ENCODE measurements at regions not wholly inside any gene's neighbourhood (a gene's known extent, or its start where the extent isn't known, plus 50 kb on each side); places are given as distances from the start of the nearest gene placed in this dataset.
"Not testable (repeated sequence)": the region's sequence is repeated elsewhere in the genome, so short reads cannot be mapped to it uniquely, and the experiment has no call there.

DNA sequence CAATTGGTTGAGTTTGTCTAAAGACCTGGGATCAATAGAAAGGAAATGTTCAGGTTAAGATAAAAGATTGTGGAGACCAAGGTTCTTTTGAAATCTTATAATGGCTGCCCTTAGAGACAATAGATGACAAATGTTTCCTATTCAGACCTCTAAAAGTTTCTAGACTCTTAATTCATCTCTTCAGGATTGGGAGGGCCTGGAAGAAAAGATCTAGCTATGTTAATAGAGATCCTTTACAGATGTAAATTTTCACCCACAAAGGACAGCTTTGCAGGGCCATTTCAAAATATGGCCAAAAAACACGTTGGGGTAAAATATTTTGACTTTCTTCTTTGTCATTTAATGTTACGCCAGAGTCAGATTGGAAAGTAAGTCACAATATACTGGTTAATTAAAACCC lies 1739.6 kb downstream of the ARAP2 start:
- not testable (repeated sequence) for DNase-seq

DNA sequence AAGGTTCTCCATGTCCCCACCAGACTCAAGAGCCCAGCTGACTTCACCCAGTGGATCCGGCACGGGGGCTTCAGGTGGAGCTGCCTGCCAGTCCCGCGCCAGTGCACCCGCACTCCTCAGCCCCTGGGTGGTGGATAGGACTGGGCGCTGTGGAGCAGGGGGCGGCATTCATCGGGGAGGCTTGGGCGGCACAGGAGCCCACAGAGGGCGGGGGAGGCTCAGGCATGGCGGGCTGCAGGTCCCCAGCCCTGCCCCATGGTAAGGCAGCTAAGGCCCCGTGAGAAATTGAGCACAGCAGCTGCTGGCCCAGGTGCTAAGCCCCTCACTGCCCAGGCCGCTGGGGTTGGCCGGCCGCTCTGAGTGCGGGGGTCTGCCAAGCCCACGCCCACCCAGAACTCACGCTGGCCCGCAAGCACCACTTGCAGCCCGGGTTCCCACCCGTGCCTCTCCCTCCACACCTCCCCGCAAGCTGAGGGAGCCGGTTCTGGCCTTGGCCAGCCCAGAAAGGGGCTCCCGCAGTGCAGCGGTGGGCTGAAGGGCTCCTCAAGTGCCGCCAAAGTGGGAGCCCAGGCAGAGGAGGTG lies 1737.7 kb downstream of the ARAP2 start:
- DNase-seq: not testable (repeated sequence)

DNA sequence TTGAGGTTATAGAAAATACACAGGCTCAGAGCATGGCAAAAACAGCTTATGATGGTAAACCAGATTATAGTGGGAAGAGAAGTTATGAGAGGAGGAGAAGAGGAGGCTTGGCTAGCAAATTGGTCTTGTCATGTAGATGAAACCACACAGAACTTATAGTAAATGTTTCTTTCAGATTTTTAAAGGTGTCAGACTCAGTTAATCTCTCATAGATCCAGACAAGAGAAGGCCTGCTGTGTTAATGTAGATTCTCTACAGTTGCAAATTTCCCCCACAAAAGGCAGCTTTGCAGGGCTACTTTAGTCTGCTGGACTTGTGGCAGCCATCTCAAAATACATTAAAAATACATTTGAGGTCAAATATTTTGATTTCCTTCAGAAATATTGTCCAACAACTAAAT lies 1731.7 kb downstream of the ARAP2 start:
- no peak for DNase-seq

DNA sequence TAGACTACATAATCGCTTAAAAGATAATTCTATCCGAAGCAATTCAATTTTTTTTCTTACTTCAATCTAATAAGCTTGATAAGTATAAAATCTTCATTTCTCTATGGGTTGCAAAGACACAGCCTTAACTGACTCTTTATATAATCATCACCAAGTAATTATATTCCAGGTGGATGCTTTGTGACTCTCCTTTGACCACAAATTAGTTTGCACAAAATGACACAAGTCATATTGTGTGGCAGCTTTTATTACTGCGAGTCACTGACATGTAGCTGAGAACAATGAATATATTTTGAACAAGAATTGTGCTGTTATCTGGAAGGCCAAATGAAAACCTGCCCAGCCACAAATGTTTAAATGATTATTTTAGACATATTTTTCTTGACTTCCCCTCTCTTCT lies 1727.8 kb downstream of the ARAP2 start:
- no peak for DNase-seq

DNA sequence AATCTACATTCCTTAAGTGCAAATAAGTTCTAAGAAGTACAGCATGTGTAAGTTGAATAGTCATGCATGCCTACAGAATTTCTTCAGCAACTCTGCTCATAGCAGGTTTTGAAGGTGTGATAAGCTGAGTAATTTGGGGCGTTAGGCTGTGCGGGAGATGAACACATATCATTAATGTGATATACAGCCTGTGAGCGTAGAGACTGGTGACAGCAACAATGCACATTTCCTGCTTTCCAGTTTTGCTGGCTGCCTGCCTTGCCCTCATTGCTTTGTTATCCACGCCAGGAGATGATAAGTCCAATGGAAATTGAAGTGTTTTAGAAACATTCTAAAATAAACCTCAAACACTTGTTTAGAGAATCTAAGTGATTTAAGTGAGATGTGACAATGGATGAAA lies 1709.4 kb downstream of the ARAP2 start:
- DNase-seq: no peak

DNA sequence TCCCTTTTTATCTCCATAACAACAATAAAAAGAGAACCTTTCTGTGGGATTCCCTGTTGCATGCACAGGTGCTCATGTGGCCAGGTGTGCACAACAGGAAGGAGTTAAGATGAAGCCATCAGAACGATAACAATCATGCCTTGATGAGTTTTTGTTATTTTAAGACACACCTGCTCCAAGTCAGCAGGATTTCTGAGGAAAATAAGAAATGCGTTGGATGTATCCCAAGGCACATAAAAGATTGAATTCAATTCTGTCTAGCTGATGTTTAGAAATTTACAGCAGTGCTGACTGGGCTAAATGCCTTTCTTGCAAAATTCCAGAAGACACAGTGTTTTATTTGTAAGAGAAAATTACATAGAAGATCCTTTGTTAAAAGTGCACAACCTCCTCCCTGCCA lies 1678.2 kb downstream of the ARAP2 start:
- DNase-seq: no peak

DNA sequence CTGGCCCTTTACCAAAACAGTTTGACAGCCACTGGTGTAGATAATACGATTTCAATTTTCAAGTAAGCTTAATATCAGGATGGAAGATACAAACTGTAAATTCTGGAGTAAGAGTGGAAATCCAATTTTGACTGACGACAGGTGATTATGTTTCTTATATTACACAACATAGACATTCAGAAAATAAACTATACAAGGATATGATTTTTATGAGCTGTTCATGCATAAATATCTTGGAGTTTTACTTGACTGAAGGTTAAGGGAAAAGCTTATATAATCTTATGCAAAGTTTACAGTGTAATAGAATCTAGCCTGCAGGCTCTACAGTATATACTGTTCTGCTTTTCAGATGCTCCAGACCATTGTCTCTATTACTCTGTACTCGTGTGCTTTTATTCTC lies 1672.3 kb downstream of the ARAP2 start:
- no peak for DNase-seq

DNA sequence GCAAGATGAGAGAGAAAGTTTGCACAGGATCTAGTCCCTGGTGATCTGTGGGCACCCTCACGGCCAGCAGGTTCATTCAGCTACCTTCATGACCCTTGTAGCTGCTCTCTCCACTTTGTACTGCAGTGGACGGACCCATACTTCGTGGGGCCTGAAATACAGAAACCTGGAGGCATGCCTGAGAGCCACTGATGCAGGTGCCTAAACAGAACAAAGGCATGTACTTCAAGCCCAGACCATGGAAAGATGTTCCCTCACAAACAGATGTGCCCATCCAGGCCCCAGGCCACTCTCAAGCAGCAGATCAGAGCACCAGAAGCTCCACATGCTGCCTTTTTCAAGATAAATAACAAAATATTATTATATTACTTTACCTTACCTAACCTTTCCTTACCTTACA lies 1629.0 kb downstream of the ARAP2 start:
- no peak for DNase-seq

DNA sequence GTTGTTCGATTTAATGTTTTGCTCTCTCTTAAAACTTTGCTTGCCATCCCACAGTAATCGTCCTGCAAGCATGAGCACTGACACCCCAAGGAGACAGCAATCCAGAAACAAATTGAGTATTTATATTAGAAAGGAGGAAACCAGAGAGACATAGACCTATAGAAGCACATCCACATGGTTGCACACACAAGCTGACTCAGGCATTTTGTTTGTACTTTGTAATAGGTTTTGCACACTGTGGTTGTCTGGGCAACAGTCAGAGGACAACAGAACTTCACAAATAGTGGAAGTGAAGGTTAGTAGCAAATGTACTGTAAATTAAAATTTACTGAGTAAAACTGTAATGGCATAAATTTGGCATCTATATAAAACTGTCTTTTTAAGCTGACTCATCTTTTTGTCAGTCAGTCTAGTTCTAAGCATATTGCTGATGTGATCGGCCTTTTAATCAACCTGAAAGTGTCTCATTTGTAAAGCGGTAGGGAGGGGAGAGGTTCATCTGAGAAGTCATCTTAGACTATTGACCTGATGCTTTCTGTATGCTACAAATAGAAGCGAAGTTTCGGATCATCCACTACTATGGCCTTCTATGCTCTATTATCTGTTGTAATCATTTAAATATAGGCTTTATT lies 1624.7 kb downstream of the ARAP2 start:
- DNase-seq: no peak

DNA sequence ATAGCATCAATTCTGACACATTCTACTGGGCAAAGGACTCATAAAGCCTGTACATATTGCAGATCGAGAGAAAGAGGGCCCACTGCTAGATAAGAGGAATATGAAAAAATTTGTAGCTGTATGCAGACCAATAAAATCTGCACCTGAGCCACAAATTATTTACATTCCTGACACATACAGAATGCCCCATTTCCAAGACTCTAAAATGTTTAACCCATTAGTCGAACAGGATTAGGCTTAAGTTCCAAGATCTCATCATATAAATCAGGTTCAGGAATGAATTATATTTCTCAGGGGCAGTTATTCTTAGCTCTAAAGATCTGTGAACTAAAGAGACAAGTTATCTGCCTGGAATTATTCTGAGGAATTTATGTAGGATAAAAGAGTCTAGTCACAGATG lies 1615.8 kb downstream of the ARAP2 start:
- no peak for DNase-seq

DNA sequence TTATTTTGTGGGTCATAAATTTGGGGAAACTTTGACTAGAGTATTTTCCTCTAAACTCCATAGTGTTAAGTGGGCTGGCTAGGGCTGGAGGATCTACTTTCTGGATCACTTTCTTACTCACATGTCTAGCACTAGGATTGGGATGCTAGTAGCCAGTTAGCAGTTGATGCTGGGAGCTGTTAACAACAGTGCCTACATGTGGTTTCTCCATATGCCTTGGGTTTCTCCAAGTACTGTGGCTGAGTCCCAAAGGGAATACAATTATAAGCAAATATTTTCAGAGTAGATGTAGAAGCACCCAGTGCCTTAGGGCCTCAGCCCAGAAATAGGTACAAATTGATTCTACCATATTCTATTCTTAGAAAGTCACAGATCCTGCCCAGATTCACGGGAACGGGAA lies 1614.9 kb downstream of the ARAP2 start:
- no peak for DNase-seq

DNA sequence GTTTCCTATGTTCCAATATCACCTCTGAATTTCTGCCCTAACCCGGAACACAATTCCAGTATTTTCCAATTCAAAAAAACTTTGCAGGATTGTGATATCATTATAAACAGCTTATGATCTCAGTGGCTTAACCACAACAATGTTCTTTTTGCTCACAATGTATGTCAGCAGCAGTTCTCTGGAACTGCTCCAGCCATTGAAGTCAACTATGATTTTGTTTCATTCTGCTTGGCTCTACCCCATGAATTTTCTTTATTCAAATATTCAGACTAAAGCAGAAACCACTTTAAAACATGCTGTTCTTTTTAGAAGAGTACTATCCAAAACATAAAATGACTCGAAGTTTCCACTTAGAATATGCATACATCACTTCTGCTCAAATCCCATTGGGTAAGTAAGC lies 1611.1 kb downstream of the ARAP2 start:
- DNase-seq: no peak

DNA sequence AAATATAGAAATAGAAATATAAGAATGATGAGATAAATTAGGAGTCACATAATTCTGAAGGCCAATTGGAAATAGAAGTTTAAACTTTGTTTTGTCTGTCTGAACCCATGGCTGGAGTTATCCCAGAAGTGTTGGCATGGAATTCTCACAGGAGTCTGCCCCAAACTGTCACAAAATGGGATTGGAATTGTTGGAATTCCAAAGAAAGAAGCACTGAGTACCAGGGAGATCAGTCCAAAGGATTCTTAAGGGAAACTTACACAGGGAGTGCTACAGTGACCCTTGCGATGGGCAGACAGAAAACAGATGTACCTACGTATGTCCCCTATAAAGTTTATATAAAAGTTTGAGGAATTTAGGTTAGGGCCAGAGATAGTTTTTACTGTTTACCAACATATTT lies 1607.7 kb downstream of the ARAP2 start:
- no peak for DNase-seq

DNA sequence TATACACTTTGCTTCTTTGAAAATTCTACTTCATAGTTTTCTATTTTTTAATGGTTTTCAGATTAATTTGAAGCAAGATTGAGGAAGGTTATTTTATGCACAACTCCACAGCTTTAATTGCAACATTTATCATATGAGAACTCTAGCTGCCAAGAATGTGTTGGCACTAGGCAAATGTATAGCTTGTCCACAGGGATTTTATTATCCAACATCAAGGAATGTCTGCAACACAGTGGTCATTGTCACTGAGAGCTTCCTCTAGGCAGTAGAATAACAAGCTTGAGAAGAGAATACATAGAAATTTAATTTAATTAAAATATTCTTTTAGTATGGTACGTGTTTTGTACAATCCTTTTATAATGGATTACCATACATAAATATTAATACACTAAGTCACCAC lies 1600.8 kb downstream of the ARAP2 start:
- no peak for DNase-seq

DNA sequence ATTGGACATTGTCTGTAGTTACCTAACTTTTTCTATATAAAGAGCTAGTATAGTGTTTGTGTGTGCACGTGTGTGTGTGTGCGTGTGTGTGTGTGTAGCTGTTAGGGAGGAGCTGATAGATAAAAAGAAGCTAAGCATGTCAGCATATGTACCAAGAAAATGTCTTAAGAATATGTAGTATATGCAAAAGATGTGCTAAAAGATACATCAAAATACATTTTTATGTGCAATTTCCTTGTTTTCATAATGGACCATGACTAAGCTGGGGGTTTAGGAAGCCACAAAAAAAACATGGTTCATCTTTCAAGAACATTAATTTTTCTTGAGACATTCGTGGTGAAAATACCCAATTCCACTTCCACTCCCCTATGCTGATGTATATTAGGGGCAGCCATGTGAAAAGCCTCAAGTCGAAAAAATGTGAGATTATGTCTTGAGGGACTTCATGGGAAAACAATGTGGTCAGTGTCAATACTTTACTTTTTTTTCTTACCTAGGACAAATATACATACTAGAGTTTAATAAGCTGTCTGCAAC lies 1599.7 kb downstream of the ARAP2 start:
- DNase-seq: no peak

DNA sequence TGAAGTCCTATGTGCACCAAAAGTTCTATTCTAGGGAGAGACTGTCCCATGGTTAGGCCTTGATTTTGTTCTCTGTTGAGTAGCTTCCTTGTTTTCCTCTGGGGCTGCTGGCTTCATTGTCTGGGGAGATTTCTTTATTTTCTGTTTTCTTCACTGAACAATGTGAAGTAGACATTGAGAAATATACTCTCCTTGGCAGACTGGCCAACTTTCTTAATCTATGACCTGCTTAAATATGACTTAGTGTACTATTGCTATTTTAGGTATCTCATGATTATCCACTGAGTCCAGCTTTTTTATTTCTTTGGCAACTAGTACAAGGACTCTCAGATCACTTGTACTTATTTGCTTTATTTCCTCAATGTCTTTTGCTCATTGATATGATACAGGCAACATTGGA lies 1594.6 kb downstream of the ARAP2 start:
- DNase-seq: no peak

DNA sequence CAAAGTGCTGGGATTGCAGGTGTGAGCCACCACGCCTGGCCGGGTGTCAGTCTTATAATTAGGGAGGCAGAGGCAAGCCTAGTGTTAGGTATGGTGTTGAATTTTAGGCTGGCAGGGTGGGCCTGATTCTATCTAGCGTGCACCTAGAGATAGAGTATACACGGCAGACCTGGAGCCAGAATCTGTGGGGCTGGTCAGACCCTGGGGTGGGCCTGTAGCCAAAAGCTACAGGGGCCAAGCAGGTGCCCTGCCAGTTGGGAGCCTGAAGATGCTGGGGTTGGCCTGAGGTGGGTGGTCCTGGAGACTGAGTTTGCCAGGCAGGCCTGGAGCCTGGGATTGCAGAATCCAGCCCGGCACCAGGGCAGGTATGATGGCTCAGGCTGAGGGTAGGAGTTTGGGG lies 1580.3 kb downstream of the ARAP2 start:
- DNase-seq: no peak

DNA sequence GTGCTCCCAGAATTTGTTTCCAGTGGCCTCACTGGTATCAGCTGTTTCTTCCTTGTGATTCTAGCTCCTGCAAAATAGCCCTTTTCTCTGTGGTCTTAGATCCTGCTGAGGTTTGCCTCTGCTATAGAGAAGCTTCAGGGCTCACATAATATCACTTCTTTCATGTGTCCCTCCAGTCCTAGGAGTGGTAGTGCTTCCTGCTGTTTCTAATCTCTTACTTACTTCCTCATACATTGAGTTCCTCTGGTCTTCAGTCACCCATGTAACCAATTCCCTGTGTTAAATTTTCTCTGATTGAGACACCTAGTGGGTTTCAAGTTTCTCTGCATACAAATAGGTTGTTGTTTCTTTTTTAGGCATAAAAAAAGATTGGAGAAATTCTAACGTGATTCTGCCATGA lies 1567.9 kb downstream of the ARAP2 start:
- DNase-seq: no peak

DNA sequence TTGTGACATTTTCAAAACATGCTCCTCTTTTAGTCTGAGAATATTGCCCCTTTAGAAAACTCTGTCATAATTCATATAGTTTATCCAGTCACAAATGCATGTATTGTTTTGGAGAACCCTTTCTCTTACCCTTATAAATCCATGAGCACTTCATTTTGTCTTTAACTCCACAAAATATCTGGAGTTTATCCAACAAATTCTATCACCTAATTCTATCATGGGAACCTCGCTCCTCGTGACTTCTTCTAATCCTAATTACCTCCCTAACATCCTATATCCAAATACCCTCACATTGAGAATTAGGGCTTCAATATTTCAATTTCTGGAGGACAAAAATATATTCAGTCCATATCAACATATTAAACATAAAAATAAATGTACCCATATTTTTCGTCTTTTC lies 1565.9 kb downstream of the ARAP2 start:
- DNase-seq: no peak

DNA sequence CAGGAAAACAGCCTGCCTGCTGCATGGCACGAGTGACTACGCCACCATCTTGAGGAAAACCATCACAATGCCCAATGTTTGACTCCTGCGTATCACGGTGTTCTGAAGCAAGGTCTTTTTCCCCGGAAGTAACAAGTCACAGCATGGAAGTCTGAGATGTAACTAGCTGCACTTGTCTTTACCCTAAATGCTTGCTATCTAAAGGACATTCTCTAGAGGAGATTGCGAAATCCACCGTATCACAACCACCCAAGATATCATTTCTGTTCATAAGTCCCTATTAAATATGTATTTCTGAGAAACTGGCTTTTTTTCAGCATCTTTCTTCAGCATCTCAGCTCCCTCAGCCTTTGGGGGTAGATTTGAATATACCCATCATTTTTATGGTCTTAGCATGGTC lies 1565.1 kb downstream of the ARAP2 start:
- DNase-seq: no peak

DNA sequence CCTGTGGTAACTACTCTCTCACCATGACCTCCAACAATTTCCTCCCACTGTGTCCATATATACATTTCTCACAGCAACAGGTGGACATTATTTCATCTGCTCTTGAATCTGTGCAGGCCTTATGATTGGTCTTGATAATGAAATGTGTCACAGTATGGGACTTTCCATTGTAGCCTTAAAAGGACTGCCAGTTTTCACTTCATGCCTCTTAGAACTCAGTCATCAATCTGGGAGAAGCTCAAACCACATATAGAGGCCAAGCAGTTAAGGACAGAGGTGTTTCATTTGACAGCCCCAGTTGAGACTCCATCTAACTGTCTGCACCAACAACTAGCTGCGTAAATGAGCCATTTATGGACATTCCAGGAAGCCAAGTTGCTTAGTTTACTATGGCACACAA lies 1534.8 kb downstream of the ARAP2 start:
- DNase-seq: no peak

DNA sequence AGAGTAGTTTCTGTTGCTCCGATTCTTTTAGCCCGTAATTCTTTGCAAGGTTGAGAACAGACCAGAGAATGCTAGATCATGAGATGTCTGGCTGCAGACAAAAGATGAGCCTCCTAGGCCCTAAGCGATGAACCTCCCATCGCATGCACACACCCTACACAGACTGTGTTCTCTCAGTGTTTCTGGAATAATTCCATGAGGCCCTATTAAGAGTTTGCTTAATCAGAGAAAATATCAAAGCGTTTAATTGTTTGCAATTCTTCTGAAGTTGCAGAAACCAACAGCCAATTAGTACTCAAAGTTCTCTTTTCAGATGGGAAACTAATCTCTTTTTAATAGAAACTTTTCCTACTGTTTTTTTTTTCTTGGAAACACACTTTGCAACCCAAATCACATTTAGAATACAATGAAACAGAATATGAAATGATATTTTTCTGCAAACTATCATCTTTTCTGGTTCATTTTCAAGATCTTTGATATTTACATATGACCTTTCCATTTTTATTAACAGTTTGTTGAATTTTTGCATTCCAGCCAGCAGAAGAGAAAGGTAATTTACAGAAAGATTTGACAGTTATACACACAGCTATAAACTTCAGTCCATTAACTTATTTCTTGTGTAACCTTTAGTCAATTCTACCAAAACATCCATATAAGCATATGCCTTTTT lies 1525.6 kb downstream of the ARAP2 start:
- DNase-seq: no peak

DNA sequence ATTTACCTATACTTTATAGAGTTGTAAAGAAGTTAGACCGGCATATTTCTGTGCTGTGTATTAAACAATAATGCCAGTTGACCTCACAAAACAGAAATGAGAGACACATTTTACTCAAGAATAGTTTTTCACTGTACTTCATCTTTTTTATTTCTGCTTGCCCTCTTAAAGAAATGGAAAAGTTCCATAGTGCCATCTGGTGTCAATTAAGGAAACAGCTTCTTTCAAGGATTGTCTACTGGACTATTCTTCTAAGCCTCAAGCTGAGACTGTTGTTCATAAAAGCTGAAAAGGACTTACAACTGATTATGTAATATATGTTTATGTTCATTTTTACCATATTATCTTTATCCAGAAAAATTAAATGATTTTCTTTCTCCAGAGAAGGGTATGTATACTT lies 1523.7 kb downstream of the ARAP2 start:
- DNase-seq: peak; percentile 6

DNA sequence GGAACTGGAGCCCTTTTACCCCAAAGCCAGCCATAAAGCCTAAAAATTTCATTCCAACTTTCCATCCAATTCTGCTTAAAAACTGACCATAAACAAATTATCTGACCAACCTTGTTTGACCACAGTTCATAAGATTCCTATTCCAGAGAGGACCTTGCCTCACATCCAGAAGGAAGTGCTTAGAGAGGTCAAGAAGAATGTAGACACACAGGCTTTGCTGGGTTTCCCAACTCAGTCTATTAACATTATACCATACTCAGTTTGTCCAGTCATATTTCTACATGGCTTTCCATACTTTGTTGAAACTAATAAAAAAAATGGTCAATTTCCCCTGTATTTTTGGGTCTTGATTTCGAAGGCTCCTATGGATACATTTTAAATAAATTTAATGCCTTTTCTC lies 1522.5 kb downstream of the ARAP2 start:
- DNase-seq: no peak

DNA sequence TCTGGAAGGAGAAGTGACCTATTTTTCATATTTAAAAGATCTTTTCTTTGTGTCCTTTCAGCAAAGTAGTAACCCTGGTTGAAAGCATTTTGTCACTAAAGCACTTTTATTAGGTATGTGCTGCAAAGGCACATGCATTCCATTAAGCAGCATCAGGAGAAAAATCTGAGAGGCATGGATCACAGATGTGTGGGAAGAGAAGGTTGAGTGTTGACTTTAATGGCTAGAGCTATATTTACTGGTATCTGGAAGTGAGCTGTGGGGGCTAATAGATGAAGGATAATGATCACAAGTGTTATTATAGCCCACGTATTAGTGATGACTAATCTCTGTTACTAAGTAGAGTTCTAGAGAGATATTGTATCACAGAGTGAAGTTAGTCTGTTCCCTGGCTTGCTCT lies 1520.7 kb downstream of the ARAP2 start:
- DNase-seq: no peak
